ENCODE measurements at regions not wholly inside any gene's neighbourhood (a gene's known extent, or its start where the extent isn't known, plus 50 kb on each side); places are given as distances from the start of the nearest gene placed in this dataset.

DNA sequence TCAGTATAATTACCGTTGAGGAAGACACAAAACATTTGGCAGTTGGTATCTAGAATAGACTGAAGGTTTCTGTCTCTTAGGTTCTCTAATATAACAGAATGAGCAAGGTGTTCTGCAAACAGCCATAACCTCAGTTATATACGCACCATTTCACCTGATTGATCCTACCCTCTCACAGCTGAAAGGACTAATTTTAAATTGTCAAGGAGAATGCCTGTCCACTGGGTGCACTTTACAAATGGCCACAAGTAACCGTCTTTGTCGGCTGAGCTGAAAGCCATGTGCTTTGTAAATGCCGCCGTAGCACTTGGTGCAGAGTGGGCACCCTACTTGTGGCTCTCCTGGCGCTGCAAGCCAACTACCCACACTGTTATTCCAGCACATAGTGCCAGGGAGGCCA, 466.3 kb downstream of the AACS start:
- H2AFZ ChIP-seq (ENCODE audit: low read length) = no peak overlapping the region
- H3K27ac ChIP-seq (ENCODE audit: low read depth, low read length) = no peak overlapping the region
- no peaks in the 10 kb centered on the region for H4K20me1 ChIP-seq (ENCODE audit: insufficient read depth, low read length)
- no peak overlapping the region for H3K4me2 ChIP-seq (ENCODE audit: insufficient read depth, low read length)
- no peak overlapping the region for H3K4me3 ChIP-seq (ENCODE audit: insufficient read depth, low read length)
- H3K79me2 ChIP-seq (ENCODE audit: insufficient read depth, low read length) = no peaks in the 10 kb centered on the region
- H3K36me3 ChIP-seq (ENCODE audit: insufficient read depth, low read length) = no peaks in the 10 kb centered on the region
- no peaks in the 10 kb centered on the region for H3K27me3 ChIP-seq (ENCODE audit: insufficient read depth, low read length)
- no peaks in the 10 kb centered on the region for H3K9me3 ChIP-seq (ENCODE audit: low read depth, low read length)
- H3K4me1 ChIP-seq (ENCODE audit: insufficient read depth, low read length) = no peaks in the 10 kb centered on the region
- no peak for DNase-seq (ENCODE audit: insufficient read length, low spot score, missing footprints)
- TF ChIP-seq, protein P1, sequence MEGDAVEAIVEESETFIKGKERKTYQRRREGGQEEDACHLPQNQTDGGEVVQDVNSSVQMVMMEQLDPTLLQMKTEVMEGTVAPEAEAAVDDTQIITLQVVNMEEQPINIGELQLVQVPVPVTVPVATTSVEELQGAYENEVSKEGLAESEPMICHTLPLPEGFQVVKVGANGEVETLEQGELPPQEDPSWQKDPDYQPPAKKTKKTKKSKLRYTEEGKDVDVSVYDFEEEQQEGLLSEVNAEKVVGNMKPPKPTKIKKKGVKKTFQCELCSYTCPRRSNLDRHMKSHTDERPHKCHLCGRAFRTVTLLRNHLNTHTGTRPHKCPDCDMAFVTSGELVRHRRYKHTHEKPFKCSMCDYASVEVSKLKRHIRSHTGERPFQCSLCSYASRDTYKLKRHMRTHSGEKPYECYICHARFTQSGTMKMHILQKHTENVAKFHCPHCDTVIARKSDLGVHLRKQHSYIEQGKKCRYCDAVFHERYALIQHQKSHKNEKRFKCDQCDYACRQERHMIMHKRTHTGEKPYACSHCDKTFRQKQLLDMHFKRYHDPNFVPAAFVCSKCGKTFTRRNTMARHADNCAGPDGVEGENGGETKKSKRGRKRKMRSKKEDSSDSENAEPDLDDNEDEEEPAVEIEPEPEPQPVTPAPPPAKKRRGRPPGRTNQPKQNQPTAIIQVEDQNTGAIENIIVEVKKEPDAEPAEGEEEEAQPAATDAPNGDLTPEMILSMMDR (IDR thresholded peaks at IDR 0.05; ENCODE audit: extremely low read depth, low read depth, low read length) = no peak

DNA sequence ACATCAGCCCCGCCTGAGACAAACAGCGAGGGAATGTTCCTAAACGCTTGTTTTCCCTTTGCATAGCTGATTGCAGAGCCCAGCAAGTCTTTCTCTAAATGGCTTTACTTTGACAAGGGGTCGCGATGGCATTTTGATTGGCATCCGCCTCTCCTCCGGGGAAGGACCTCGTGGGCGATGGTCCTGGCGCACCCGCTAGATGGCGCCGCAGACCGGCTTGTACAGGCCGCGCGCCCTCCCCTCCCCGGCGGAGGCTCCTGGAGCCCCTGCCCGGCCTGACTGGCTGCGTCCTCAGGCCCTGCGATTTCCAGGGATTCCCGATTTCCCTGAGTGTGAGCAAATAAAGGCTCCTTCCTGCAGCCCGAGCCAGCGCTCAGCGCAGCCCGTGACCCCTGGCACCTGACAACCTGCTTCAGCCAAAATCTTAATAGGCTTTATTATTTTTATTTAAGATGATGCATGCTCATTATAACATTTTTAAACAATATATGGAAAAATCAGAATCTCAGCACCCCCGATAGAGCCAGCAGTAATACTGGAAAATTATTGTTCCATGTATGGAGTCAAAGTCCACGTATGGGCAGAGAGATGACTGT, 468.3 kb downstream of the AACS start:
- H3K4me3 ChIP-seq (ENCODE audit: insufficient read depth, low read length) = no peak overlapping the region
- H3K4me2 ChIP-seq (ENCODE audit: insufficient read depth, low read length) = no peak overlapping the region
- no peaks in the 10 kb centered on the region for H3K79me2 ChIP-seq (ENCODE audit: insufficient read depth, low read length)
- no peaks in the 10 kb centered on the region for H3K36me3 ChIP-seq (ENCODE audit: insufficient read depth, low read length)
- H3K4me1 ChIP-seq (ENCODE audit: insufficient read depth, low read length) = no peaks in the 10 kb centered on the region
- TF ChIP-seq, protein P1 (IDR thresholded peaks at IDR 0.05; ENCODE audit: extremely low read depth, low read depth, low read length) = peak; percentile 39
- no peak overlapping the region for H2AFZ ChIP-seq (ENCODE audit: low read length)
- H4K20me1 ChIP-seq (ENCODE audit: insufficient read depth, low read length) = no peaks in the 10 kb centered on the region
- H3K27ac ChIP-seq (ENCODE audit: low read depth, low read length) = no peak overlapping the region
- no peaks in the 10 kb centered on the region for H3K27me3 ChIP-seq (ENCODE audit: insufficient read depth, low read length)
- no peak for DNase-seq (ENCODE audit: insufficient read length, low spot score, missing footprints)
- no peaks in the 10 kb centered on the region for H3K9me3 ChIP-seq (ENCODE audit: low read depth, low read length)

DNA sequence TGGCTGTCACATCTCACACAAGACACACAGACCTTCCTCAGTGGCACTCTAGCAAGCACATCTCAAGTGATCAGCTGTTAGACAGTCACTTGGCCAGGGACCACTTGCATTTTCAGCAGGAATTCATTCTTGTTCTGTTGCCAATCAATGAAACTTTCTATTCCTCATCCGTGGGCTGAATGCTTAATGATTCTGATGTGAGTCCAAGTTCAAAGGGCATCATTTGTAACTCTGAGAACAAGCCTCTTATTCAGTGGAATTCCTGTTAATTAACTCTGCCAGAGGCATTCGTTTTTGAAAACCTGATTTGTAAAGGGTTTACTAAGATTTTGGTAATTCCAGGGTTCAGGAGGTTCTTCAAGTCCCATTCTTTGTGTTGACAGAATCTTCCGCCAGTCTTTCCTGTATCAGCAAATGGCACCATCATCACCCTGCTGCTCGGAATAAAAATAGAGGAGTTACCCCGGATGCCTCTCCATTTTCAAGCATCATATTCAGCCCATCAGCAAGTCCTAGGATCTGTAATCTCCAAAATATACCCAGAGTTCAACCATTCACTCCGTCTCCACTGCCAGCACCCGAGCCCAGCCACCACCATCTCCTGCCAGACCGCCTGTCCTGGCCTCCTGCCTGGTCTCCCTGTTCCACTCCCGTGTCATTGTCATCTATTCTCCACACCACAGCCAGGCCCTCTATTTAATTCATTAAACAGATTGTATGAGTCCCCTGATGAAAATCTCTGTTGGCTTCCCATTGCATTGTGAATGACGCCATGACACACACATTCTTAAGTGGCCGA, 473.4 kb downstream of the AACS start:
- DNase-seq (ENCODE audit: insufficient read length, low spot score, missing footprints) = no peak
- H3K9me3 ChIP-seq (ENCODE audit: low read depth, low read length) = no peaks in the 10 kb centered on the region
- no peak overlapping the region for H3K4me2 ChIP-seq (ENCODE audit: insufficient read depth, low read length)
- no peak overlapping the region for H3K4me3 ChIP-seq (ENCODE audit: insufficient read depth, low read length)
- TF ChIP-seq, protein P1 (IDR thresholded peaks at IDR 0.05; ENCODE audit: extremely low read depth, low read depth, low read length) = no peak
- no peaks in the 10 kb centered on the region for H3K36me3 ChIP-seq (ENCODE audit: insufficient read depth, low read length)
- no peak overlapping the region for H2AFZ ChIP-seq (ENCODE audit: low read length)
- no peak overlapping the region for H3K27ac ChIP-seq (ENCODE audit: low read depth, low read length)
- no peaks in the 10 kb centered on the region for H4K20me1 ChIP-seq (ENCODE audit: insufficient read depth, low read length)
- no peaks in the 10 kb centered on the region for H3K27me3 ChIP-seq (ENCODE audit: insufficient read depth, low read length)
- H3K4me1 ChIP-seq (ENCODE audit: insufficient read depth, low read length) = no peaks in the 10 kb centered on the region
- no peaks in the 10 kb centered on the region for H3K79me2 ChIP-seq (ENCODE audit: insufficient read depth, low read length)

GRCh38 chr12:125540580-125541204, 475.5 kb downstream of the AACS start:
- H3K4me2 ChIP-seq (ENCODE audit: insufficient read depth, low read length) = no peak overlapping the region
- H3K9me3 ChIP-seq (ENCODE audit: low read depth, low read length) = peaks cover 3% of the 10 kb centered on the region
- no peaks in the 10 kb centered on the region for H3K79me2 ChIP-seq (ENCODE audit: insufficient read depth, low read length)
- H3K27me3 ChIP-seq (ENCODE audit: insufficient read depth, low read length) = no peaks in the 10 kb centered on the region
- H3K27ac ChIP-seq (ENCODE audit: low read depth, low read length) = no peak overlapping the region
- DNase-seq (ENCODE audit: insufficient read length, low spot score, missing footprints) = no peak
- no peak overlapping the region for H2AFZ ChIP-seq (ENCODE audit: low read length)
- no peaks in the 10 kb centered on the region for H3K4me1 ChIP-seq (ENCODE audit: insufficient read depth, low read length)
- no peak overlapping the region for H3K4me3 ChIP-seq (ENCODE audit: insufficient read depth, low read length)
- TF ChIP-seq, protein P1 (IDR thresholded peaks at IDR 0.05; ENCODE audit: extremely low read depth, low read depth, low read length) = no peak
- no peaks in the 10 kb centered on the region for H3K36me3 ChIP-seq (ENCODE audit: insufficient read depth, low read length)
- H4K20me1 ChIP-seq (ENCODE audit: insufficient read depth, low read length) = no peaks in the 10 kb centered on the region
